RWPE2 (cell line): ENCODE measurements at regions not wholly inside any gene's neighbourhood (a gene's known extent, or its start where the extent isn't known, plus 50 kb on each side); places are given as distances from the start of the nearest gene placed in this dataset.

ENCODE experiments used
- ATAC-seq: fragments of 200-7000 bp; cut with Tn5 transposase; 3 replicates; pipeline ENCODE4 v1.9.1; 2021; ENCODE audit warnings: low read depth
- DNase-seq: peaks from one replicate; pipeline ENCODE4 v3.0.0-alpha.2; 2020; ENCODE audit warnings: low spot score
- H3K27ac ChIP-seq: fragments of 450-650 bp; 2 replicates; pipeline ENCODE4 v1.5.1; 2017; ENCODE audit warnings: mild to moderate bottlenecking; ENCODE audit not compliant: poor library complexity, severe bottlenecking
- H3K27me3 ChIP-seq: fragments of 250-450 bp; sonication (Bioruptor Pico); 2 replicates; pipeline ENCODE4 v1.5.1; 2021; ENCODE audit warnings: mild to moderate bottlenecking, moderate library complexity; ENCODE audit not compliant: insufficient read depth, poor library complexity, severe bottlenecking
- H3K36me3 ChIP-seq: fragments of 250-450 bp; sonication (Bioruptor Pico); 2 replicates; pipeline ENCODE4 v1.5.1; 2020; ENCODE audit warnings: low read depth, mild to moderate bottlenecking, moderate library complexity
- H3K4me1 ChIP-seq: fragments of 250-450 bp; sonication (Bioruptor Pico); 2 replicates; pipeline ENCODE4 v1.5.1; 2021; ENCODE audit warnings: mild to moderate bottlenecking, moderate library complexity; ENCODE audit not compliant: insufficient read depth, poor library complexity, severe bottlenecking
- H3K4me3 ChIP-seq: fragments of 250-450 bp; sonication (Bioruptor Pico); 2 replicates; pipeline ENCODE4 v1.5.1; 2021; ENCODE audit warnings: mild to moderate bottlenecking, moderate library complexity; ENCODE audit not compliant: severe bottlenecking
- H3K9me3 ChIP-seq: fragments of 250-450 bp; sonication (Bioruptor Pico); 2 replicates; pipeline ENCODE4 v1.5.1; 2021; ENCODE audit warnings: mild to moderate bottlenecking, moderate library complexity; ENCODE audit not compliant: severe bottlenecking
- CTCF ChIP-seq: fragments of 450-650 bp; IDR thresholded peaks from one replicate; pipeline ENCODE4 v1.5.1; 2017; ENCODE audit warnings: mild to moderate bottlenecking, moderate library complexity; ENCODE audit not compliant: poor library complexity, severe bottlenecking

- Histone ChIP-seq H3K27ac (peak overlapping the region; percentile 97), H3K4me1 (peaks cover 30% of the 10 kb centered on the region), H3K9me3 (peaks cover 7% of the 10 kb centered on the region), H3K27me3 (no peaks in the 10 kb centered on the region), H3K36me3 (no peaks in the 10 kb centered on the region), H3K4me3 (no peak overlapping the region)
- no peak for TF ChIP-seq CTCF
- no peak for ATAC-seq
- DNase-seq, result no peak
These were observed 125.0 kb downstream of the SPCS3 start for GRCh38 chr4:176444741-176445140.

DNA sequence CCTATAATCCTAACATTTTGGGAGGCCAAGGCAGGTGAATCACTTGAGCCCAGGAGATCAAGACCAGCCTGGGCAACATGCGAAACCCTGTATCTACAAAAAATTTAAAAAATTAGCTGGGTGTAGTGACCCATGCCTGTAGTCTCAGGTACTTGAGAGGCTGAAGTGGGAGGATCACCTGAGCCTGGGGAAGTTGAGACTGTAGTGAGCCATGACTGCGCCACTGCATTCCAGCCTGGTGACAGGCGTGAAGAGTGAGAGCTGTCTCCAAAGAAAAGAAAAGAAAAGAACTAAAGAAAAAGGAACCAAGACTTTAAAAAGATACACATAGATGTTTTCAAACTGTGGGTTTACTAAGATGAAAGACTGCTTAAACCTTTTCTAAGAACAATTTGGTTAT is 129.0 kb downstream of the SPCS3 start:
- no peak for TF ChIP-seq CTCF
- H3K4me1 ChIP-seq, result peaks cover 15% of the 10 kb centered on the region
- no peak overlapping the region for H3K27ac ChIP-seq
- ATAC-seq, result no peak
- no peaks in the 10 kb centered on the region for H3K36me3 ChIP-seq
- no peaks in the 10 kb centered on the region for H3K27me3 ChIP-seq
- no peak overlapping the region for H3K4me3 ChIP-seq
- peaks cover 7% of the 10 kb centered on the region for H3K9me3 ChIP-seq
- DNase-seq, result no peak

- Histone ChIP-seq H3K9me3 (no peaks in the 10 kb centered on the region), H3K27ac (no peak overlapping the region), H3K4me1 (no peaks in the 10 kb centered on the region), H3K4me3 (no peak overlapping the region), H3K36me3 (no peaks in the 10 kb centered on the region), H3K27me3 (no peaks in the 10 kb centered on the region)
- no peak for DNase-seq
- no peak for TF ChIP-seq CTCF
- ATAC-seq, result no peak
These were observed 131.7 kb downstream of the SPCS3 start for GRCh38 chr4:176451443-176451842.

DNA sequence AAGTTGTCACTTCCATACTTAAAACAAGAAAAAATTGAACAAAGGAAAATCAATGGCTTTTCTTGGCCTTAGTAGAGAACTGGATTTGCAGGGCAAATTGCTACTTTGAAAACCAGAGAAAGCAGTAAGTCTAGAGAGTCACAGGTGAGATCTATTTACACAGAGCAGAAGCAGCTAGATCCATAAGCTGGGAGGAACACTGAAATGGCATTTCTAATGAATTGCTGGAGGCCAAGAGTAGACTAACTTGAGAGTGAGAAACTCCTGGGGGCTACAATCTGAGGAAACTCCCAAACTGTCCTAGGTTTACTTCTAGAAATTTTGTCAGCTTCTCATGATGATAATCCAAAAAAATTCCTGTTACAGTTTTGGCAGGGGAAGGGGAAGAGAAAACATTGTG is 133.3 kb downstream of the SPCS3 start:
- no peaks in the 10 kb centered on the region for H3K36me3 ChIP-seq
- no peaks in the 10 kb centered on the region for H3K27me3 ChIP-seq
- TF ChIP-seq CTCF, result no peak
- no peak overlapping the region for H3K27ac ChIP-seq
- ATAC-seq, result no peak
- H3K4me3 ChIP-seq, result no peak overlapping the region
- no peaks in the 10 kb centered on the region for H3K4me1 ChIP-seq
- H3K9me3 ChIP-seq, result no peaks in the 10 kb centered on the region
- DNase-seq, result no peak

DNA sequence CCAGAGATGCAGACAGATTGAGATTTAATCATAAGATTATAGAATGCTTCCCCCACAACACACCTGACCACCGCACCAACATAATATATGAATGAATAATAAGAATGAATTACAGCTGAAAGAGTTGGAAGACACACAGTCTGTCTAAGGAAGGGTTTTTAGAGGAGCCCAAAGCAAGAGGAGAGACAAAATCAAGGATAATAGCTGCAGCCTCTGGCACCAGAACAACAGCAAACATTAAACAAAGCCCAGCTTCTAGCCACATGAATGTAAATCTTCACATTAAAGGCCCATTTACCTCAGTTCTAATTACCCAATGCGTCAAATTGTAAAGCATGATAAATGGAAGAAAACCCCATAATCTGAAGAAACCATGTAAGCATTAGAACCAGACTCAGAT is 133.9 kb downstream of the SPCS3 start:
- no peak for DNase-seq
- H3K27ac ChIP-seq, result no peak overlapping the region
- ATAC-seq, result no peak
- no peaks in the 10 kb centered on the region for H3K4me1 ChIP-seq
- TF ChIP-seq CTCF, result no peak
- H3K36me3 ChIP-seq, result no peaks in the 10 kb centered on the region
- H3K4me3 ChIP-seq, result no peak overlapping the region
- H3K27me3 ChIP-seq, result no peaks in the 10 kb centered on the region
- no peaks in the 10 kb centered on the region for H3K9me3 ChIP-seq
